IPS DF 6.9 (cell line): ENCODE measurements at regions not wholly inside any gene's neighbourhood (a gene's known extent, or its start where the extent isn't known, plus 50 kb on each side); places are given as distances from the start of the nearest gene placed in this dataset.
"Not testable (repeated sequence)": the region's sequence is repeated elsewhere in the genome, so short reads cannot be mapped to it uniquely, and the experiment has no call there.

ENCODE experiments used
- DNase-seq: peaks from one replicate; pipeline ENCODE4 v3.0.0-alpha.2; 2013; ENCODE audit warnings: low read depth, low spot score
- H3K27ac ChIP-seq: one replicate; pipeline ENCODE4 v1.5.1; 2013; ENCODE audit warnings: low read length, control low read depth
- H3K27me3 ChIP-seq: 2 replicates; pipeline ENCODE4 v1.6.1; 2013; ENCODE audit warnings: mild to moderate bottlenecking, low read length; ENCODE audit not compliant: control insufficient read depth, insufficient read depth
- H3K36me3 ChIP-seq: 2 replicates; pipeline ENCODE4 v1.6.1; 2013; ENCODE audit warnings: low read length; ENCODE audit not compliant: control insufficient read depth, insufficient read depth
- H3K4me1 ChIP-seq: 2 replicates; pipeline ENCODE4 v1.6.1; 2013; ENCODE audit warnings: low read length; ENCODE audit not compliant: control insufficient read depth, insufficient read depth
- H3K4me3 ChIP-seq: 2 replicates; pipeline ENCODE4 v1.5.1; 2013; ENCODE audit warnings: mild to moderate bottlenecking, low read length
- H3K9me3 ChIP-seq: 2 replicates; pipeline ENCODE4 v1.6.1; 2013; ENCODE audit warnings: low read length, inconsistent platforms; ENCODE audit not compliant: control insufficient read depth, insufficient read depth
- WGBS: extraction: QIAGEN DNeasy Blood & Tissue Kit; methylation state at CpG from one replicate; pipeline ENCODE4 v1.1.7; 2013; ENCODE audit warnings: mixed read lengths, missing lambda C conversion rate; ENCODE audit not compliant: insufficient read length, insufficient coverage; 5-methylcytosine and 5-hydroxymethylcytosine counted together

DNA sequence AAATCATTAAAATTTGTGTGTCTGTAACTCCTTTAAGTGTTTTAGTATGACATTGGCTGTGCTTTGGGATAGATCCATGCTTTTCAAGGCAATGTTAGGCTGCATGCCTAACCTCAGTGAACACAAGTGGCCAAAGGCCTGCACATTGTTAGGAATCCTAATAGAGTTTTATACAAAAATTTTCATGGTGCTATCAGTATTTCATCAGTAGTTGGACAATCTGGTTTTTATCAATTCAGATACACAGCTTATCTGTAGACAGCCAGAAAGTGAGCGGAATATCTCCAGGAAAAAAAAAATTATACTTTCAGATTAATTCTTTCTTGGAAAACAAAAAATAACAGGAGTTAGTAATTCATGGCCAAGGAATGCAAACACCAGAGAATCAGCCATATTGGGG is 324.0 kb upstream of the PDE3A start:
- H3K9me3 ChIP-seq: no peaks in the 10 kb centered on the region
- H3K36me3 ChIP-seq: no peaks in the 10 kb centered on the region
- no peak for DNase-seq
- H3K4me3 ChIP-seq: no peak overlapping the region
- no peaks in the 10 kb centered on the region for H3K27me3 ChIP-seq
- H3K27ac ChIP-seq: no peak overlapping the region
- WGBS: no CpG with 5 or more reads among the region's 1 CpG
- H3K4me1 ChIP-seq: peaks cover 2% of the 10 kb centered on the region; the same call in 1 of the 2 replicates

DNA sequence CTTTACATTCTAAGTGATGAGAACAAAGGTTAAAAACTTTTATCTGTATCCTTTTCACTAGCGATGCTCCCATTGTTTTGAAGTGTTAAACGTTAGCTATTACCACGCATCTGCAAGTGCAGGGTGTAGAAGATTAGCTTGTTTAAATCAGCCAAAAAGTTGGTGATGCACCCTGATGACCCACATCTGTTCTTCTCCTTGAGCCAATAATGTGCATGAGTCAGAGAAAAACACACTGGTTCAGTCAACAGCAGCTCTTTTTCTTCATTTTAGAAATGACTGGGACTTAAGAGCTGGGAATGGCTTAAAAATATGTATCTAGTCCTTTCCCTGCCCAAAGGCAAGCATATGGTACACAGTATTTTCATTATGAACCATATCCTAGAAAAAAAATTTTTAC is 323.5 kb upstream of the PDE3A start:
- Histone ChIP-seq H3K4me3 (no peak overlapping the region), H3K4me1 (peaks cover 2% of the 10 kb centered on the region; the same call in 1 of the 2 replicates), H3K27ac (no peak overlapping the region), H3K9me3 (no peaks in the 10 kb centered on the region), H3K36me3 (no peaks in the 10 kb centered on the region), H3K27me3 (no peaks in the 10 kb centered on the region)
- no peak for DNase-seq
- WGBS: no CpG with 5 or more reads among the region's 3 CpGs

DNA sequence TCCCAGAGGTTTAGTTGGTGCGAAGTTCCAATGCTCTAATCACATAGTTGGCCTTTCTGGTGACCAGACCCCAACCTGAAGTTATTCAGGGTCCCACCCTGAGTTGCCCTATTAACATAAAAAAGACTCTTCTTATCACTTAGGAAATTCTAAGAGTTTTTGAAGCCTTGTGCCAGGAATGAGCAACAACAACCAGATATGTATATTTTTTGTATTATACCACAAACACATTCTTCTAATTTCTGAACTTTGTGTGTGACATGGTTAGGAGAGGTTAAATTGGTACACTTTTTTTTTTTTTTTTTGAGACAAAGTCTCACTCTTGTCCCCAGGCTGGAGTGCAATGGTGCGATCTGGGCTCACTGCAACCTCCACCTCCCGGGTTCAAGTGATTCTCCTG is 320.4 kb upstream of the PDE3A start:
- DNase-seq: no peak
- Histone ChIP-seq H3K36me3 (no peaks in the 10 kb centered on the region), H3K4me1 (no peaks in the 10 kb centered on the region), H3K4me3 (no peak overlapping the region), H3K27ac (no peak overlapping the region), H3K27me3 (no peaks in the 10 kb centered on the region), H3K9me3 (no peaks in the 10 kb centered on the region)
- no CpG with 5 or more reads among the region's 3 CpGs for WGBS

DNA sequence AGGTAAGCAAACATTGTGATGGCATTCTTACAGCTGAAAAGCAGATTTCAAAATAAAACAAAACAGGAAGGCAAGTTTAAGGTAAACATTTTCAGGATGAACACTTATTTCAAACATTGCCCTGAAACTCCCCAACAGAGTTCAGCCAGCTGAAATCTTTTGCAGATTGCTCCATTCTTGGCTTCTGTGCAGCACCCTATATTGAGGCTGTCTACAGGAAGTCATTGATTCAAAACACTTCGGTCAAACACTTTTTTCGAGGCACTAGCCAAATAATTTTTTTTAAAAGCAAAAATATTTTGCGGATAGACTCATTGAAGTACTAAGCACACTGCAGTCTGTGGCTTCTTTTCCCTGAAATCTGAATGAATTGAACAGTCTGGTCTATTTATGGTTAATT is 318.1 kb upstream of the PDE3A start:
- no peaks in the 10 kb centered on the region for H3K27me3 ChIP-seq
- WGBS: no CpG with 5 or more reads among the region's 3 CpGs
- no peak overlapping the region for H3K27ac ChIP-seq
- H3K9me3 ChIP-seq: no peaks in the 10 kb centered on the region
- DNase-seq: no peak
- H3K4me3 ChIP-seq: no peak overlapping the region
- H3K36me3 ChIP-seq: no peaks in the 10 kb centered on the region
- no peaks in the 10 kb centered on the region for H3K4me1 ChIP-seq

DNA sequence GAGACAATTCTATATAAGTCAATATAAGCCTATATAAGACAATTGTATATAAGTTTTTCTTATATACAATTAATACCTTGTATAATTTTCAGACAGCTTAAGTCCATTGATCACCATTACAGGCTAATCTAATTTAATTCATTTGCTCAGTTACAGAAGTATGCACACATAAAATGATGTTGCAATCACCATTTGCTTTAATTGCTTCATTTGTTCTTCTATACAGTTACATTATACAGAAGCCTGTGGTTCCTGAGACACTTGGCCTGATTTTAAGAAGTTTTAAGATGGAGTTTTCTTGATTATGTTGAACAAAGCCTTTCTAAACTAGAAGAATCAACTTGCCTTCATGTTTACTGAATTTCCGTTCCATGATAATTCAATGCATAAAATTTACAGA is 314.6 kb upstream of the PDE3A start:
- Histone ChIP-seq H3K9me3 (no peaks in the 10 kb centered on the region), H3K4me3 (no peak overlapping the region), H3K27me3 (no peaks in the 10 kb centered on the region), H3K36me3 (no peaks in the 10 kb centered on the region), H3K27ac (no peak overlapping the region), H3K4me1 (no peaks in the 10 kb centered on the region)
- WGBS: no CpG with 5 or more reads among the region's 1 CpG
- no peak for DNase-seq

DNA sequence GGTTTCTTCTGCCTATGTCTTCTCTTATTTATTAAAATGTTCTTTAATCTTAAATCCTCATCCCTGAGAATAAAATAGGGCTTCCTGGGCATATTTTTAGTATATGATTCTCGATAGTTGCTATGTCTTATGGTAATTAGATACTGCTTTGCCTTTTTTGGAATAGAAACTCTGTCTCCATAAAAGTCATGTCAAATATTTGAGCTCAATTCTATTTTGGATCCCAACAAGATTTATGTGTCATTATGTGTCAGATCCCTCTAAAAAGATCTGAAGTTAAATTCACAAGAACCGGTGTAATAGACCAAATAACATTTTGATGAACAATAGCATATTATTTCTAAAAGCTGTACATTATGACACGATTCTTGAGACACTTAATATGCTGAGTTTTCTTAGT is 312.5 kb upstream of the PDE3A start:
- no peak for DNase-seq
- no CpG with 5 or more reads among the region's 3 CpGs for WGBS

DNA sequence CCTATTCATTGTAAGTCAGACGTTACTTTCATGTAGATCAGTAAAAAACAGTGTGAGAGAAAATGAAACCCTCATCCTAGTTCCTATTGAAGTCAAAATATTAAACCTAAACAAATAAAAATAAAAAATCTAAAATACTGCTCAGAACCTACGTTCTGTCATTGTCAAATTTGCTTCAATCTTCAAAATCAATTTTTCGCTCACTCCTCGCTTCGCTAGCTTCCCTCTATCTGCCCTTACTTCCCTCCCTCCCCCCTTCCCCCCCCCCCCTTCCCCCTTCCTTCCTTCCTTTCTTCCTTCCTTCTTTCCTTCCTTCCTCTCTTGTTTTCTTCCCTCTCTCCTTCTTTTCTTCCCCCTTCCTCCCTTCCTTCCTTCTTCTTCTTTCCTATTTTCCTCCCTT is 310.9 kb upstream of the PDE3A start:
- no peaks in the 10 kb centered on the region for H3K27me3 ChIP-seq
- no peak for DNase-seq
- 75% methylated on average over 4 of the region's 5 CpGs for WGBS
- no peaks in the 10 kb centered on the region for H3K36me3 ChIP-seq
- H3K4me3 ChIP-seq: no peak overlapping the region
- no peaks in the 10 kb centered on the region for H3K9me3 ChIP-seq
- H3K27ac ChIP-seq: no peak overlapping the region
- no peaks in the 10 kb centered on the region for H3K4me1 ChIP-seq

More for the DNA sequence above, 312.5 kb upstream of the PDE3A start:
- Histone ChIP-seq H3K4me3 (no peak overlapping the region), H3K9me3 (no peaks in the 10 kb centered on the region), H3K4me1 (no peaks in the 10 kb centered on the region), H3K27me3 (no peaks in the 10 kb centered on the region), H3K27ac (no peak overlapping the region), H3K36me3 (no peaks in the 10 kb centered on the region)

DNA sequence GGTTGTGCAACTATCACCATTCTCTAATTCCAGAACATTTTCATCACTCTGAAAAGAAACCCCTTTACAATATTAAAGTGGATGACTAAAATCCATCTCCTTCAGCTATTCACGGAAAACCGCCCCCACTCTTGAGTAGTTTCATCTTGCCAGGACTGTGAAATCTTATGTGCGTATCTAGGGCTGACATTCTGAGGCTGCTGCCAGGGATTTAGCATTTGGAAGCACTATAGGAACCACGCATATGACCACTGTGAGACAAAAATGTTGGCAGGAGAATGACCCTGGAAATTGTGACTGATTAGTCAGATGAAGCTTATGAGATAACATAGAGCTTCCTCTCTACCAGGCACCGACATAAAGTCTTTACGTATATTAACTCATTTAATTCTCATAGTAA is 305.2 kb upstream of the PDE3A start:
- H3K4me1 ChIP-seq: no peaks in the 10 kb centered on the region
- no peaks in the 10 kb centered on the region for H3K36me3 ChIP-seq
- no CpG with 5 or more reads among the region's 6 CpGs for WGBS
- no peak overlapping the region for H3K27ac ChIP-seq
- H3K9me3 ChIP-seq: no peaks in the 10 kb centered on the region
- H3K27me3 ChIP-seq: no peaks in the 10 kb centered on the region
- no peak for DNase-seq
- H3K4me3 ChIP-seq: no peak overlapping the region

DNA sequence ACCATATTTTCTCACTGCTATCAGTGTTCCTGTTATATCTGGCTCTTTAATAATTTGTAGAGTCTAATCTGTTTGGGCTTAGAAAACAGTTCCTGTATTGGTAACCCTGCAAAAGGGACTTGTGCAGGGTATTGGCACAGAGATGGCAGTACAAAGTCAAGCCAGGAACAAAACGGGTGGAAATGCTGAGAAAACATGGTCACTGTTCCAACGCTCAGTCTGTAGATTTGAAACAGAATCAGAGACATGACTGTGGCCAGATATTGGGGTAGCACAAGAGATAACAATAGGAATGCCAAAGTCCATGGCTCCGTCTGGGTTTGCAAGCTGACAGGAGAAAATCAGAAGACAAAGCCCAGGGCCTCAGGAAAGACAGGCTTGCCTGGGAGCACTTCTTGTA is 290.7 kb upstream of the PDE3A start:
- Histone ChIP-seq H3K36me3 (no peaks in the 10 kb centered on the region), H3K27me3 (no peaks in the 10 kb centered on the region), H3K27ac (no peak overlapping the region), H3K4me1 (no peaks in the 10 kb centered on the region), H3K4me3 (no peak overlapping the region), H3K9me3 (no peaks in the 10 kb centered on the region)
- no CpG with 5 or more reads among the region's 3 CpGs for WGBS
- no peak for DNase-seq

DNA sequence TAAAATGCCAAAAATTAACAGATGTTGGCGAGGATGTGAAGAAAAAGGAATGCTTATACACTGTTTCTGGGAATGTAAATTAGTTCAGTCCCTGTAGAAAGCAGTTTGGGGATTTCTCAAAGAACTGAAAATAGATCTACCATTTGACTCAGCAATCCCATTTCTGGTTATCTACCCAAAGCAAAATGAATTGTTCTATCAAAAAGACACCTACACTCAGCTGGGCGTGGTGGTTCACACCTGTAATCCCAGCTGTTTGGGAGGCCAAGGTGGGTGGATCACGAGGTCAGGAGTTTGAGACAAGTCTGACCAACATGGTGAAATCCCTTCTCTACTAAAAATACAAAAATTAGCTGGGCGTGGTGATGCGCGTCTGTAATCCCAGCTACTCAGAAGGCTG is 279.3 kb upstream of the PDE3A start:
- Histone ChIP-seq H3K9me3 (no peaks in the 10 kb centered on the region), H3K4me1 (no peaks in the 10 kb centered on the region), H3K4me3 (no peak overlapping the region), H3K27ac (no peak overlapping the region), H3K36me3 (no peaks in the 10 kb centered on the region), H3K27me3 (no peaks in the 10 kb centered on the region; the same call in 1 of the 2 replicates)
- DNase-seq: no peak
- WGBS: no CpG with 5 or more reads among the region's 6 CpGs

DNA sequence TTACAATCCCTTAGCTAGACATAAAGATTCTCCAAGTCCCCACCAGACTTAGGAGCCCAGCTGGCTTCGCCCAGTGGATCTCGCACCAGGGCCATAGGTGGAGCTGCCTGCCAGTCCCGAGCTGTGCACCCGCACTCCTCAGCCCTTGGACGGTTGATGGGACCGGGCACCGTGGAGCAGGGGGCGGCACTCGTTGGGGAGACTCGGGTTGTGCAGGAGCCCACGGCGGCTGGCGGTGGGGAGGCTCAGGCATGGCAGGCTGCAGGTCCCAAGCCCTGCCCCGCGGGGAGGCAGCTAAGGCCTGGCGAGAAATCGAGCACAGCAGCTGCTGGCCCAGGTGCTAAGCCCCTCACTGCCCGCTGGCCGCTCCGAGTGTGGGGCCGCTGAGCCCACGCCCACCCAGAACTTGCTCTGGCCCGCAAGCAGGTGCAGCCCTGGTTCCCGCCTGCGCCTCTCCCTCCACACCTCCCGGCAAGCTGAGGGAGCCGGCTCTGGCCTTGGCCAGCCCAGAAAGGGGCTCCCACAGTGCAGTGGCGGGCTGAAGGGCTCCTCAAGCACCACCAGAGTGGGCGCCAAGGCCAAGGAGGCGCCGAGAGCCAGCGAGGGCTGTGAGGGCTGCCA is 275.0 kb upstream of the PDE3A start:
- not testable (repeated sequence) for H3K36me3 ChIP-seq, H3K27me3 ChIP-seq, H3K9me3 ChIP-seq, H3K4me3 ChIP-seq, H3K27ac ChIP-seq, DNase-seq, H3K4me1 ChIP-seq
- no CpG with 5 or more reads among the region's 32 CpGs for WGBS
